HL-60 (cell line): ENCODE measurements at regions not wholly inside any gene's neighbourhood (a gene's known extent, or its start where the extent isn't known, plus 50 kb on each side); places are given as distances from the start of the nearest gene placed in this dataset.

Experiments used
- DNase-seq, 2 experiments: peaks; one replicate each; pipeline ENCODE4 v3.0.0-alpha.2; 2010 to 2020; ENCODE audit warnings: low read depth in 1 of 2, low spot score in 1 of 2
- H3K27ac ChIP-seq: fragments of 250-450 bp; sonication (Bioruptor Pico); replicated peaks from 2 replicates; pipeline ENCODE4 v1.5.1; 2020; ENCODE audit warnings: mild to moderate bottlenecking, moderate library complexity
- H3K27me3 ChIP-seq: fragments of 250-450 bp; sonication (Bioruptor Pico); 2 replicates; pipeline ENCODE4 v1.5.1; 2021; ENCODE audit warnings: mild to moderate bottlenecking, moderate library complexity; ENCODE audit not compliant: insufficient read depth, poor library complexity, severe bottlenecking
- H3K4me3 ChIP-seq: replicated peaks from 2 replicates; pipeline ENCODE4 v1.5.1; 2011; ENCODE audit warnings: mild to moderate bottlenecking, control low read depth, low read length; ENCODE audit not compliant: insufficient read depth
- CTCF ChIP-seq: IDR thresholded peaks from one replicate; pipeline ENCODE4 v1.5.1; 2011; ENCODE audit warnings: low read length, control low read depth, inconsistent platforms; ENCODE audit not compliant: insufficient read depth
- GABPA ChIP-seq: IDR thresholded peaks from 2 replicates; pipeline ENCODE4 v1.6.1; 2012; ENCODE audit warnings: low read depth
- POLR2AphosphoS5 ChIP-seq: IDR thresholded peaks from 2 replicates; pipeline ENCODE4 v1.6.1; 2012; ENCODE audit warnings: low read depth
- REST ChIP-seq: IDR thresholded peaks from 2 replicates; pipeline ENCODE4 v1.6.1; 2012; ENCODE audit warnings: low read depth; ENCODE audit not compliant: insufficient replicate concordance
- SPI1 ChIP-seq: IDR thresholded peaks from 2 replicates; pipeline ENCODE4 v1.6.1; 2012; ENCODE audit warnings: low read depth, mild to moderate bottlenecking, borderline replicate concordance

- no peak overlapping the region for H3K27ac ChIP-seq
- H3K27me3 ChIP-seq: no peaks in the 10 kb centered on the region
- no peak for DNase-seq
- no peak overlapping the region for H3K4me3 ChIP-seq
- TF ChIP-seq SPI1: no peak
- no peak for TF ChIP-seq CTCF
- TF ChIP-seq REST: no peak
- no peak for TF ChIP-seq POLR2AphosphoS5
- TF ChIP-seq GABPA: no peak
These were observed 145.7 kb downstream of the GALC start for GRCh38 chr14:87847216-87847755.

- DNase-seq: no peak
- no peaks in the 10 kb centered on the region for H3K27me3 ChIP-seq
- no peak overlapping the region for H3K27ac ChIP-seq
- no peak overlapping the region for H3K4me3 ChIP-seq
- TF ChIP-seq REST (no peak), CTCF (no peak), POLR2AphosphoS5 (no peak), SPI1 (no peak), GABPA (no peak)
These were observed 152.1 kb downstream of the GALC start for GRCh38 chr14:87840906-87841305.

- Histone ChIP-seq H3K27me3 (no peaks in the 10 kb centered on the region), H3K27ac (no peak overlapping the region), H3K4me3 (no peak overlapping the region)
- TF ChIP-seq GABPA: no peak
- no peak for TF ChIP-seq POLR2AphosphoS5
- TF ChIP-seq CTCF: no peak
- no peak for DNase-seq
These were observed 154.1 kb downstream of the GALC start for GRCh38 chr14:87838931-87839330.

- Histone ChIP-seq H3K27me3 (no peaks in the 10 kb centered on the region), H3K27ac (no peak overlapping the region), H3K4me3 (no peak overlapping the region)
- DNase-seq: no peak
- no peak for TF ChIP-seq REST
- no peak for TF ChIP-seq GABPA
- no peak for TF ChIP-seq CTCF
- TF ChIP-seq POLR2AphosphoS5: no peak
- no peak for TF ChIP-seq SPI1
These were observed 155.7 kb downstream of the GALC start for GRCh38 chr14:87837296-87837695.
